RPMI8226 (cell line): ENCODE measurements at regions not wholly inside any gene's neighbourhood (a gene's known extent, or its start where the extent isn't known, plus 50 kb on each side); places are given as distances from the start of the nearest gene placed in this dataset.
"Not testable (repeated sequence)": the region's sequence is repeated elsewhere in the genome, so short reads cannot be mapped to it uniquely, and the experiment has no call there.

Experiments
- DNase-seq: peaks from one replicate; pipeline ENCODE4 v3.0.0-alpha.2; 2015

DNA sequence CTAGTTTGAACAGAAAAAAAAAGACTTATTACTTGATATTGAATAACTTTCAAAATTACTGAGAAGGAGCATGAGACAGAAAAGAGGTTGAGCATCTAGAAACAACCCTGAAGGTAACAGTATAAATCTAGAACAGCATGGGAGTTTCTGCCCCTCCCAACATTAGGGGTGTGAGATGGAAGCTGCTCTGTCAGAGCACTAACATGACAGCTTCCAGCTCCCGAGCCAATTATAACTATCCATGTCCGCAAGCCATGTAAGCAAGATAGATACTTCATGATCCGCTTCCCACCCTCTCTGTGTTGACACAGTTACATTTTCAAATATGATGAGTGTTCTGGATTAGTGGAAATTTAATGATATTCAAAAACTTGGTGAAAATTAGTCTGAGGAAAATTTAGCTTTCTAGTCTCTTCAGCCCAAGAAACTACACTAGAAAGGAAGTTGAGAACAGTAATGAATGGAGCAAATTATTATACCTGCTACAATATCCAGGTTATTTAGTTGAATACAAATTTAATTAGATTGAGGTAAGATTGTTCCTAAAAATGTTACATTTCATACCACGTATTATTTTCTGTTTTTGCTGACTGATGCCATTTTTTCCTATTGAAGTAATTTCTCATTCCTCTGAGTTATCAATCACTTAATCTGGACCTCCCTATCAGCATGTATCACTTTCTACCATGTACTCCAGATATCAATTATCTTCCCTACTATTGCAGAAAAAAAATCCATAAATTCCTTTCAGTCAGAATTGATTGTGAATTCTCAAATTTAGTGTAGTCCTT lies 129.3 kb upstream of the SLIT2 start:
- no peak for DNase-seq

DNA sequence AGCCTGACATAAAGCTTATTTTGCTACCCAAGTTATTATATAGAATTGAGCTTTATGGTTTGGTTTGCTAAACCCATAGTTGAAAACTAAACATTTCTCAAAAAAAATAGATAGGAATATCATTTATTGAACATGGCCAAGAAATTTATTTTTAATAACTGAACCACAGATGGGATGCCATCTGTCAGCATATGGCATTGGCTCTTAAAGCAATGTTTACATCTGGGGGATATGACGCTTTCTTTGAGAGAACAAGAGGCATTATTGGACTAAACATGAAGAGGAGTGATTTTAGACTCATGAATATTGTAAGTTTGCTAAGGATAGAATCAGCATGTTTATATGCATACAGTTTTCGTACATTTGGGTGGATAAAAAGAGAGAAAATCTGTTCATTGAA lies 132.6 kb upstream of the SLIT2 start:
- no peak for DNase-seq

DNA sequence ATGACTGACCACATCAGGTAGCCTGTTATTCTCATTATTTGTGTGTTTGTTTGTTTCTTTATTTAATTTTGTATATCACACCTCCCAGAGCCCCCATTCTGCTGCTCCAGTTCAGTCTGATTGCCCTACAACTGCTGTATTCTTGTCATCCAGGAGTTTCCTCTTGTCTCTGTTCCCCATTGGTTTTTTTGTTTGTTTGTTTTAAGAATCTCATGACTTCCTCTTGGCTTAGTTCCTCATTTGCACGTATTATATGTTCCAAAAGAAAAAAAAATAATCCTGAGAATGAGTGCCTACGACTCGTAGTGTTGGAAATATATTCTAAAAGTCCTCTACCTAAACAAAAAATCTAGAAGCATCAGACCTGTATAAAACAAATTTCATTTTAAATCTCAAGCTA lies 142.3 kb upstream of the SLIT2 start:
- DNase-seq: no peak

DNA sequence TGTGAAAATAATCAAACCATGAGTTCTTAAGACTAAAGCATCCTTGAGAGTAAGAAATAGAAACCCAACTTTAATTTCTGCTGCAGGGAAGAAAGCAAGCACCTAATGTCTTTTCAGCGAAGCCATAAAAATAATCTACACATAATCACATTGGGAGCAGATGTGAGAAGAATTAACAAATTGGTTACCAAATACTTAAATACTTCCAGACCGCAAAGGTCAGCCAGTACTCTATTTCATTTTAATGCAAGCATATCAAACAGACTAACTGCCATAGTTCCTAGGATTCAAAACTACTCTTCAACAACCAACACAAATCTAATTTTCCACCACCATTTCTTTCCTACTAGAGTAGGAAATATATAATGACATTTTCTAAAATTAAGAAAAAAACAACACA lies 144.8 kb upstream of the SLIT2 start:
- no peak for DNase-seq

DNA sequence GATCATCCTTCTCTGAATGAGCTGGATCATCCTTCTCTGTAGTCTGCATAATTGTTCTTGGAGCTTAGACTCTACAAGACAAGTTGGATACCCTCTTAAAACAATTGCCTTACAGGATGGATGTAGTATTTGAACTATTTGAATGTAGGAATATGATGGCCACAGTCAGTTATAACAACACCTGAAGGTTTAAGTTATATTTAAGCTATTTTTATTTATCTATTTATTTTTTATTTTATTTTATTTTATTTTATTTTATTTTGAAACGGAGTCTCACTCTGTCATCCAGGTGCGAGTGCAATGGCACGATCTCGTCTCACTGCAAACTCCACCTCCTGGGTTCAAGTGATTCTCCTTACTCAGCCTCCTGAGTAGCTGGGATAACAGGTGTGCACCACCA lies 149.9 kb upstream of the SLIT2 start:
- no peak for DNase-seq

DNA sequence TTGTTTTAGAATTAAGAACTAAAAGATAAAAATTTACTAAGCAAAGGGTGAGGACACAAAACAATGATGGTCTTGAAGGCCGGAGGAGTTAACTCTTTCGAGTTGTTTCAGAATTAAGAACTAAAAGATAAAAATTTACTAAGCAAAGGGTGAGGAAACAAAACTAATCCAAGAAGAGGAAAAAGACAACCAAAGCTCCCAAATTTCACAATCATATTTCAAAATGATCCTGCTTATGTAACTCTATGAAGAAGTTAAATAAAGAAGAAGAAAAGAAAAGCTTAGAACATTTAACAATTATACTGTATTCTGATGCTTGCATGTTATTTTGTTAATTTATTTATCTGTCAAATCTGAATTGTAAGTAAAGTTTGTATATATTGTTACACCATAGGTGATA lies 154.8 kb upstream of the SLIT2 start:
- DNase-seq: no peak

DNA sequence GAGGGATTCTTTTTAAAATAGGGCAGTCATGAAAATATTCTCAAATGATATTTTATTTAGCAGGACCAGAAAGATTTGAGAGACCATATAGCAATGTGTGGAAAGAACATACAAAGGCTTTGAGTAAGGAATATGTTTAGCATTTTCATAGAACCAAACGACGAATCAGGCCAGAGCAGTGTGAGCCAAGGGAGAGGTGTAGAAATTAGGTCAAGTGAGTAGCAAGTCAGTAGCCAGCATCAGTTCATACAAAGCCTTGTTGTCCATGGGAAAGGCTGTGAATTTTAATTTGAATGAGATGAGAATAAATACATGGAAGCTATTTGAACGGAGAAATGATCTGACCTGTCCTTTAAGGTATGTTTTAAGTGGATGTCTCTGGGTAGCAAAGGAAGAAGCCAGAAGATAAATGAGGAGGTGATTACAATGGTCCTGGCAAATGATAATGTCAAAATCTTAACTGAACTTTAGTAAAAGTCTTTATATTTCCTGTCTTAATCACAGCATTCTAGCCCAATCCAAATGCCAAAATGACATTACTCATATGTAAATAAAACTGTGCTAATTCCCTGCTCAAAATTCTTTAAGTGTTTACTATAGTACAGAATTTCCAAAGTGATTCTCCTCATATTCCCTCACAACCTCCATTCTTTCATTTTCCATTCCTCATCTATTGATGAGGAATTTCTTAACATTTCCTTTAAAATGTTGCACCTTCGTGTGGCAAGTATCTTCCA lies 155.7 kb upstream of the SLIT2 start:
- no peak for DNase-seq

DNA sequence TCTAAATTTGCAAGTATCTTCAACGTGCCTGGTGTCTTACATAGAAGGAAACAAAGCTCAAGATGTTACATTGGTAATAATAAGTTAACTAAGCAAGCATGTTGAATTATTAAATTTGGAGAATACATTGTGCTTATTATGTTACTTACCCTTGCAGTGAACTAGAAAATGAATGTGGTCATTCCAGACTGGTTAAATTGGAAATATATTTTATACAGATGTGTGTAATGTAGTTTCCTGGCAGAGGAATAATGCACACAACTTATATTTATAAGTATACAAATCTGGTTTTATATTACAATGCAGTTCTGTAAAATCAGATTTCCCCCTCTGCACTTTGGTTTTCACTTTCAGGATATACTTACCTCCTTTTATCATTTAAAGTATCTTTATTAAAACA lies 159.9 kb upstream of the SLIT2 start:
- DNase-seq: no peak

DNA sequence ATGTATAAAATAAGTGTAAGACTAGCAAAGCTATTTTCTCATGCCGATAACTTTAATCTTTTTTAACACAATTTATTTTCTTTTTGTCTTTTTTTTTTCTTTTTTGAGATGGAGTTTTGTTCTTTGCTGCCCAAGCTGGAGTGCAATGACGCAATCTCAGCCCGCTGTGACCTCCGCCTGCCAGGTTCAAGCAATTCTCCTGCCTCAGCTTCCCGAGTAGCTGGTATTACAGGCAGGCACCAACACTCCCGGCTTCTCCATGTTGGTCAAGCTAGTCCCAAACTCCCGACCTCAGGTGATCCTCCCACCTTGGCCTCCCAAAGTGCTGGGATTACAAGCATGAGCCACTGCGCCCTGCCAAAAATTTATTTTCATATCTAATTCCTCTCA lies 164.2 kb upstream of the SLIT2 start:
- DNase-seq: no peak

DNA sequence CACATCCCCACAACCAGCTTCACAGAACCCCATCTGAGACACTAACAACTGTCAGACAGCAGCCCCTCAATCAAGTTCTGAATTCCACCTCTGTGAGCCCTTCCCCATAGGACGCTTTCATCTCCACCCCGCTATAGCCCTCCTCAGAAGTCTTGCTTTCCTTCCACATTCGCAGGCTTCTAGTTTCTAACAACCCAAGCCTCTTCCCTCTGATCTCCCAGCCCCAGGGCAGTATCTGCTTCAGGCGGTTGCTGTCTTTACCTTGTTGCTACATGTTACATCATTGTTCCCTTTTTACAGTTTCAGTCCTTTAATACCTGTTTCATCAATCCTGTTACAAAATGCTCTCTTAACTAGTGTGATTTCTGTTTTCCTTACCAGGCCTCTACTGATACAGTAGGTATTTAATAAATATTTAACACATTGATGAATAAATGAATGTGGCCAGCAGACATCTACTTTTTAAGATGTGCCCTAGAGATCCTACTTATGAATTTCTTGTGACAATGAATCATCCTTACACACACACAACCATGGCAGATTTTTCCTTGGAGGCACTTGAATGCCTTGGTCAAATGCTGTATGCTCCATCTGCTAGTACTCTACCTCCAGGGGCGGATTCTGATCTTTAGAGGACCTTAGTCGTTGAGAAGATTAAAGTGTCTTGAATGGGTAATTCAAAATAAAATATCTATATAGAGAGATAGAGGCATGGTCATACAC lies 164.7 kb upstream of the SLIT2 start:
- no peak for DNase-seq

DNA sequence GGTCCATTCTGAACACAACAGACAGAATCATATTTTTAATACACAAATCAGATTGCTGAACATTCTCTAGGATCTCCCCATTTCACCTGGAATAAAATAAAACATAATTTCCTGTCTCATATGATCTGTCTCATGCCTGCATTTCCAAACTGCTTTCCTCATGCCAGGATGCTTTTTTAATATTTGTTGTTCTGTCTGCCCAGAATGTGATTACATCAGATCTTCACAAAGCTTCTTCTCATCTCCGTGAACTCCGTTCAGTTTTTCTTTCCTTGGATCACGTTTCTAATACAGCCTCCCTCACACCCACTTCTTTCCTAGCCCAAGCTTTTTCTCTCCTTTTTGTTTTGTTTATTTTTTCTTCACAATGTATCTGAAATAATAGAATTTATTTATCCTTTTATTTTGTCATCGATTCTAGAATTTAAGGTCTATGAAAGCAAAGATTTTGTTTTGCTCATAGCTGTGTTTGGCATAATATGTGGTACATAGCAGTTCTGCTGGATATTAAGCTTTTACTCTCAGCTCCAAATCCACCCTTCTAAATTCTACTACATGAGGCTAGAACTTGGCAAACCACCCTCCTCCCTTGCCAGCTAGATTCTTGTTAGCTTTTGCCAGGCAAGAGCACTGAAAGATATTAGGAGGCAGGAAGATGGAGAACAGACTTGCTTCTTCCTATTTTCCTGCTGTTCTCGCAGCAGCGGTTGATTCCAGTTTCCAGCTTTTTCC lies 165.5 kb upstream of the SLIT2 start:
- no peak for DNase-seq

DNA sequence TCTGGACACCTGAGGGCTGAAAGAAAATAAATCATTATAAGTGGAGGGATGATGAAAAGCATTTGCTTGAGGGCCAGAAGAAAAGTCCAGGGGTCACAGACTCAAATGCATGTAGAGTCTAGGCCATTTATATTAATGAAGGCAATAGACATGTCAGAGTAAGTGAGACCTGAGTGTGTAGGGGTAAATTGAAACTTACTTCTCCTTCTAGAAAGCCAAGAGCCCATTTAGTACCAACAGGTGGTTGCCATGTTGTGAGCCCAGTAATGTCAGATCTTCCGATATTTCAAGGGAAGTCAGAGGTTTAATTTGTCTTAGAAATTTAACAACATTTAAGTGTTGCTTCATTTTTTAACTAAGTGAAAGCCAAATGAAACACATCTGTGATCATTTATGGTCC lies 166.1 kb upstream of the SLIT2 start:
- no peak for DNase-seq

DNA sequence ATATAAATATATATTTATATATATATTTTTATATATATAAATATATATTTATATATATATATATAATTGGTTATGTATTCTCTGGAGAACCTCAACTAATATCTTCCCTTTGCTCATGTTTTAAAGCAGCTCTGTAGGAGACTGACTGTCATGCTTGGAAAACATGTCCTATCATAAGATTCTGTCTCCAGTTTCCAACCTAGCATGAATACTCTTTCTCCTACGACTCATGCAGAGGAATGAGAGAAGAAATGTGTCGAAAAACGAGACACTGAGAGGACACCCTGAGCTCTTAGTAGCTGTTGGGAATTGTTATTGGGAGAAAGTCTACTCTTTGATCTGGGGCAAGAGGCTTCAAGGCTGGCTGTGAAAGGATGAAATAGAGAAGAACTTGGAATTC lies 166.5 kb upstream of the SLIT2 start:
- DNase-seq: no peak

DNA sequence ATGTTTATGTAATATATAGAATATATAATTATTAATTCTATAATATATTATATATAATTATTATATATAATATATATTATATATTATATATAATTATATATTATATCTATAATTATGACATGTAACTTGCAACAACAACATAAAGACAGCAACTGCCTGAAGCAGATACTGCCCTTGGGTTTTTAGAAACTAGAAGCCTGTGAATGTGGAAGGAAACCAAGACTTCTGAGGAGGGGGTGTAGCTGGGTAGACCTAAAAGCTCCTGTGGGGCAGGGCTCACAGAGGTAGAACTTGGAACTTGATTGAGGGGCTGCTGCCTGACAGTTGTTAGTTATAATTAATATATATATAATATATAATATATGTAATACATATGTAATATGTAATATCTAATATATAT lies 167.2 kb upstream of the SLIT2 start:
- DNase-seq: no peak

DNA sequence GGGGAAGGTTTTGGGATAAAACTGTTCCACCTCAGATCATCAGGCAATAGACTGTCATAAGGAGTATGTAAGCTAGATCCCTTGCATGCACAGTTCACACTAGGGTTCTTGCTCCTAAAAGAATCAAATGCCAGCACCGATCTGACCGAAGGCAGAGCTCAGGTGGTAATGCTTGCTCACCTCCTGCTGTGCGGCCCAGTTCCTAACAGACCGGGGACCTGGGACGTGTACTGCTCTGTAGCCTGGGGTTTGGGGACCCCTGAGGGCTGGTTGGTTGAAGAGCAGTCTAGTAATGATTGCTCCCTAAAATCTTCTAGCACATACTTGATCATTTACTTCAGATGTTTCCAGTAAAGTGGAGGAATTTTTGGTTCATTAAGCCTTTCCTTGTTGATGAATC lies 173.1 kb upstream of the SLIT2 start:
- no peak for DNase-seq

DNA sequence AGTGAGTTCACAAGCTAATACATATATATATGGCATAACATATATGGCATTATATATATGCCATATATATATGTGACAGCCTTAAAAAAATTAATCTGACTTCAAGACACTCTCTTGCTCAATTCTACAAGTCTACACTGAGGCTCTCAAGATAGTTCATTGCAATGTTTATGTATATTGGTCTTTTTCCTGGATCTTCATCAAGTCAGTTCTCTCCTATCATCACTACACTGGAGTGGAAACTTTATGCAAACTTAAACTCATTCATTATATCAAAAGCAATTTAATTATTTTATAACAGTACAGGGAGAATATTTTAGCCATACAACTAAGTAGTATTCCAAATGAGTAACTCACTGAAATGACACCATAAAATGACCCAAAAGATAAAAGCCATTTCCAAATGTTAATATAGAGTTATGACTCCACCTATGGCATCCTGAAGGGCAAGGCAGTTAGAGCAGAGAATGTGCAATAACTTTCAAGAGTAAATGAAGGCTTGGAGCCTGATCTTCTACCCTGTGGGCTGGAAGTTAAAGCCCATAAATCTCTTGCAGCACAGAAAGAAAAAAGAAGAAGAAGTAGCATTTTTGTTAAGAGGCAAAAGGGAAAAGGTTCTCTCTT lies 176.3 kb upstream of the SLIT2 start:
- DNase-seq: no peak

DNA sequence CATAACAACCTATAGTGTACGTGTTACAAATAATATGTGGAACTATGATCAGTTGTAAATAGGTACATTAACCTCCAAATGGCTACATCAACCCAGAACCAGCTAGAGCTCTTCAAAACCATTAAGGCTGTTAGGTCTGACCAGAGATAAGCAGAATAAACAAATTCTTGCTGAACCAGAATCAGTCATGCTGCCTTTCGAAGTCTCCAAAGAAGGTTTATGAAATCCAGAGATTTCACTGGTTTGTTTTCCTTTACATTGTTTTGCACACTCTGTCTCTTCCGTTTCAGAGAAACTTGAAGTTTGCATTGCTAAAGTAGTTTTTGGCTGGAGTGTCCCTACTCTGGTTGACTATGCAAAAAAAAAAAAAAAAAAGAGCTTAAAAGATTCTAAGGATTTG lies 177.3 kb upstream of the SLIT2 start:
- no peak for DNase-seq

DNA sequence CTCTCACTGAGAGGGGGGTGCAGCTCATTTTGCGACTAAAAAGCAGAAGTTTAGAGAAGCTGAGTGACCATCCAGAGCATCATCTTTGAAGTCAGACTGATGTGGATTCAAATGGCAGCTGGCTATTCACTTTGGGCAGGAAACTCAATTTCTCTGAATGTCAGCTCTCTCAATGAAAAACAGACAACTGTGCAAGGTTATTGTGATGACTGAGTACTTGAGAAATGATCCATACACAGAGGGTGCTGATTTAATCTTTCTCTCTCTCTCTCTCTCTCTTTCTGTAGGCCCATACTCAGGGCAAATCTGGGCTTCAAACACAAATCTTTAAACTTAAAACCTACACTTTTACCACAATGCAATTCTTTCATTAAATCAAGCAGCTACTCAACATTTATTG lies 185.8 kb upstream of the SLIT2 start:
- no peak for DNase-seq

DNA sequence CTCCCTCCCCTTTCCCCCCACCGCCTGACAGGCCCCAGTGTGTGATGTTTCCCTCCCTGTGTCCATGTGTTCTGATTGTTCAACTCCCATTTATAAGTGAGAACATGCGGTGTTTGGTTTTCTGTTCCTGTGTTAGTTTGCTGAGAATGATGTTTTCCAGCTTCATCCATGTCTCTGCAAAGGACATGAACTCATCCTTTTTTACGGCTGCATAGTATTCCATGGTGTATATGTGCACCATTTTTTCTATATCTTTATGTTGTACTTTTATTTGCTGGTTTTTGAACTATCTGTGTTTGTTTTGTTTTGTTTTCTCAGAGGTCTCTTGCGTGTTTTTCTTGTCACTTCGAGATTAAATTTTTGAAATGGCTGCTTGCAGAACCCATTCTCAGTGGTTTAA lies 188.8 kb upstream of the SLIT2 start:
- DNase-seq: not testable (repeated sequence)

DNA sequence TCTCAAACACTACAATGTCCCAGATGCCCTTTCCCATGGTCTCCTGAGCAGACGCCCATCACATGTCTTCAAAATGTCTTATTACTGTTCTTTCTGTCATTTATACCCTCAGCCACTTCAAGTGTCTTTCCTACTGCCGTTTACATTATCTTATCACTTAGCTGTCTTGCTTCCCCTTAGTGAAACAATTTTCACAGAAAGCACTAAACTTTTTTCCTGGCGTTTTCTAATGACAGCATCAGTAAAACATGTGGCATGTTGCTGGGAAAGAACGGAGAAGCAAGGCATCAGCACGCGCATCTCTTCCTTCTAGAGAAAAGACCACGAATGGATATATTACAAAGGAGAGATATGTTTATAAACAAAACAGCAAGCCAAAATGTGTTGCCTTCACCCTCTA lies 189.7 kb upstream of the SLIT2 start:
- DNase-seq: no peak

DNA sequence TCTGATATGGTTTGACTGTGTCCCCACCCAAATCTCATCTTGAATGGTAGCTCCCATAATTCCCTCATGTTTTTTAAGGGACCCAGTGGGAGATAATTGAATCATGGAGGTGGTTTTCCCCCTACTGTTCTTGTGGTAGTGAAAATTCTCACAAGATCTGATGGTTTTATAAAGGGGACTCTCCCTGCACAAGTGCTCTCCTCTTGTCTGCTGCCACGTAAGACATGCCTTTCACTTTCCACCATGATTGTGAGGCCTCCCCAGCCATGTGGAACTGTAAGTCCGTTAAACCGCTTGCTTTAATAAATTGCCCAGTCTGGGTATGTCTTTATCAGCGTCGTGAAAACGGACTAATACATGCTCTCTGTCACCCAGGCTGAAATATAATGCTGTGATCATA lies 200.9 kb upstream of the SLIT2 start:
- no peak for DNase-seq

DNA sequence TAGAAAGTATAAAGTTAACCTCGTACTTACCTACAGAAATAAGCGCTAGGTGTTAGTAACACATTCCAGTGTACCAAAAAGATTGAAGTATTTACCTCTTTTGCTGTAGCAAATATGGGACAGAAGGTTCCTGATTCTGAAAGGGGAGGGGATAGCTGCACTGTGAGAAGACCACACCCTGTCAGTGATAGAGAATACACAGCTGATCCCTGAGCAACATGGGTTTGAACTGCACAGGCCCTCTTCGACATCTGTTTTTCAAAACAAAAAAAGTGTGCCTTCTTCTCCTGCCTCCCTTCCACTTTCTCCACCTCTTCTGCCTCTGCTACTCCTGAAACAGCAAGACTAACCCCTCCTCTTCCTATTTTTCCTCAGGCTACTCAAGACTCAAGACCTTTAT lies 201.8 kb upstream of the SLIT2 start:
- DNase-seq: no peak
